ENCODE measurements at regions not wholly inside any gene's neighbourhood (a gene's known extent, or its start where the extent isn't known, plus 50 kb on each side); places are given as distances from the start of the nearest gene placed in this dataset.

DNA sequence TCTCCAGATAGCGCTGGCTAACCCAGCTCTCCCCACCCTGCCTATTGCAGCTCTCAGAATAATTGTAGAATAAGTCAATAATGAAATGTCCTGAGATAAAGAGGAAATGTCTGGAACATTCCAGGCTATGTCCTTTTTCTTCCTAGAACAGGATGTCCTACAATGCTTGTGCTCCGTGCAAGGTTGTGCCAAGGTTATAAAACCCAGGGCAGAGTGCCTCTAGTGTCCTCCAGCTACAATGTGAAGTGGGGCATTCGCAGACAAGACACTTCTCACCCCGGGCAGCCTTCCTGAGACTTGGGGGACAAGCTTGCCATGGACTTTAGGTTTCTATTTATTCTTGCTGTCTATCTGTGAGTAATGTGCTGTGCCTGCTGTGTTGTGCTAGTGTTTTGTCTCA is 900.6 kb downstream of the TUSC7 start:
- no peak for TF ChIP-seq GLIS3 (CRISPR knock-in tag; IDR thresholded peaks at IDR 0.05)
- no peak for TF ChIP-seq BACH2 (CRISPR knock-in tag; IDR thresholded peaks at IDR 0.05; ENCODE audit: borderline replicate concordance)
- TF ChIP-seq RARB (CRISPR knock-in tag; IDR thresholded peaks at IDR 0.05) = no peak
- TF ChIP-seq ZFP30 (CRISPR knock-in tag; IDR thresholded peaks at IDR 0.05) = no peak
- TF ChIP-seq TOX (CRISPR knock-in tag; IDR thresholded peaks at IDR 0.05; ENCODE audit: borderline replicate concordance) = no peak
- TF ChIP-seq, protein P1, sequence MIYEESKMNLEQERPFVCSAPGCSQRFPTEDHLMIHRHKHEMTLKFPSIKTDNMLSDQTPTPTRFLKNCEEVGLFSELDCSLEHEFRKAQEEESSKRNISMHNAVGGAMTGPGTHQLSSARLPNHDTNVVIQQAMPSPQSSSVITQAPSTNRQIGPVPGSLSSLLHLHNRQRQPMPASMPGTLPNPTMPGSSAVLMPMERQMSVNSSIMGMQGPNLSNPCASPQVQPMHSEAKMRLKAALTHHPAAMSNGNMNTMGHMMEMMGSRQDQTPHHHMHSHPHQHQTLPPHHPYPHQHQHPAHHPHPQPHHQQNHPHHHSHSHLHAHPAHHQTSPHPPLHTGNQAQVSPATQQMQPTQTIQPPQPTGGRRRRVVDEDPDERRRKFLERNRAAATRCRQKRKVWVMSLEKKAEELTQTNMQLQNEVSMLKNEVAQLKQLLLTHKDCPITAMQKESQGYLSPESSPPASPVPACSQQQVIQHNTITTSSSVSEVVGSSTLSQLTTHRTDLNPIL (CRISPR knock-in tag; IDR thresholded peaks at IDR 0.05; ENCODE audit: low read depth) = no peak
- TF ChIP-seq CSDC2 (CRISPR knock-in tag; IDR thresholded peaks at IDR 0.05) = no peak

Data from SK-N-SH treated with all-trans-retinoic acid at 6 μM for 48 hours (cell line).